Peyer's patch (tissue), 4 donors: ENCODE measurements at regions not wholly inside any gene's neighbourhood (a gene's known extent, or its start where the extent isn't known, plus 50 kb on each side); places are given as distances from the start of the nearest gene placed in this dataset.

Source experiments
- POLR2A ChIP-seq, 2 donors: fragments of 450-650 bp; IDR thresholded peaks; one replicate each; pipeline ENCODE4 v1.5.1; 2017; ENCODE audit warnings: antibody characterized with exemption in 2 of 2, mild to moderate bottlenecking in 2 of 2, moderate library complexity in 2 of 2
- TF ChIP-seq, protein P1 (sequence below), 6 experiments: fragments of 450-650 bp in 4 of 6; fragments of 200-600 bp in 2 of 6; sonication (generic) in 1 of 6; IDR thresholded peaks; one replicate each; pipeline ENCODE4 v1.5.1; 2017 to 2019; ENCODE audit warnings: antibody characterized with exemption in 6 of 6, mild to moderate bottlenecking in 3 of 6, moderate library complexity in 1 of 6

DNA sequence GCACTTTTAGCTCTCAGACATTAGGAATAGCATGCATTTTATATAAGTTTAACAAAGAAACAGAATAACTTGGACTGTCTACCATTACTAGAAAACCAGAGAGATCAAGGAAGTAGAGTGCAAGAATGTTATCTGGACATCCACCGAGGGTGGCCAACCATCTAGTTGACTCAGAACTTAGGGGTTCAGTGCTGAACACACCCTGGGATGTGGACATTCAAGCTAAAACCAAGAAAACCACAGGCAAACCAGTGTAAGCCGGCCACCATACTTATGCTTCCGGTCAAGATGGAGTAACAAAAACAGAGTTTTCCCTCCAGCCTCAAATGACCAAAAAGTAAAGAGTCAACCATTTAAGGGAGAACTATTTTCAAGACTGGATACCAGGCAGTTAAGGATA lies 181.4 kb upstream of the MXRA5 start:
- TF ChIP-seq POLR2A (IDR thresholded peaks at IDR 0.05): no peak
- TF ChIP-seq, protein P1, sequence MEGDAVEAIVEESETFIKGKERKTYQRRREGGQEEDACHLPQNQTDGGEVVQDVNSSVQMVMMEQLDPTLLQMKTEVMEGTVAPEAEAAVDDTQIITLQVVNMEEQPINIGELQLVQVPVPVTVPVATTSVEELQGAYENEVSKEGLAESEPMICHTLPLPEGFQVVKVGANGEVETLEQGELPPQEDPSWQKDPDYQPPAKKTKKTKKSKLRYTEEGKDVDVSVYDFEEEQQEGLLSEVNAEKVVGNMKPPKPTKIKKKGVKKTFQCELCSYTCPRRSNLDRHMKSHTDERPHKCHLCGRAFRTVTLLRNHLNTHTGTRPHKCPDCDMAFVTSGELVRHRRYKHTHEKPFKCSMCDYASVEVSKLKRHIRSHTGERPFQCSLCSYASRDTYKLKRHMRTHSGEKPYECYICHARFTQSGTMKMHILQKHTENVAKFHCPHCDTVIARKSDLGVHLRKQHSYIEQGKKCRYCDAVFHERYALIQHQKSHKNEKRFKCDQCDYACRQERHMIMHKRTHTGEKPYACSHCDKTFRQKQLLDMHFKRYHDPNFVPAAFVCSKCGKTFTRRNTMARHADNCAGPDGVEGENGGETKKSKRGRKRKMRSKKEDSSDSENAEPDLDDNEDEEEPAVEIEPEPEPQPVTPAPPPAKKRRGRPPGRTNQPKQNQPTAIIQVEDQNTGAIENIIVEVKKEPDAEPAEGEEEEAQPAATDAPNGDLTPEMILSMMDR (IDR thresholded peaks at IDR 0.05): no peak
